ENCODE measurements at regions not wholly inside any gene's neighbourhood (a gene's known extent, or its start where the extent isn't known, plus 50 kb on each side); places are given as distances from the start of the nearest gene placed in this dataset.

GRCh38 chr7:113383638-113384037 is 265.3 kb upstream of the SMIM30 start:
- TF ChIP-seq, protein P1, sequence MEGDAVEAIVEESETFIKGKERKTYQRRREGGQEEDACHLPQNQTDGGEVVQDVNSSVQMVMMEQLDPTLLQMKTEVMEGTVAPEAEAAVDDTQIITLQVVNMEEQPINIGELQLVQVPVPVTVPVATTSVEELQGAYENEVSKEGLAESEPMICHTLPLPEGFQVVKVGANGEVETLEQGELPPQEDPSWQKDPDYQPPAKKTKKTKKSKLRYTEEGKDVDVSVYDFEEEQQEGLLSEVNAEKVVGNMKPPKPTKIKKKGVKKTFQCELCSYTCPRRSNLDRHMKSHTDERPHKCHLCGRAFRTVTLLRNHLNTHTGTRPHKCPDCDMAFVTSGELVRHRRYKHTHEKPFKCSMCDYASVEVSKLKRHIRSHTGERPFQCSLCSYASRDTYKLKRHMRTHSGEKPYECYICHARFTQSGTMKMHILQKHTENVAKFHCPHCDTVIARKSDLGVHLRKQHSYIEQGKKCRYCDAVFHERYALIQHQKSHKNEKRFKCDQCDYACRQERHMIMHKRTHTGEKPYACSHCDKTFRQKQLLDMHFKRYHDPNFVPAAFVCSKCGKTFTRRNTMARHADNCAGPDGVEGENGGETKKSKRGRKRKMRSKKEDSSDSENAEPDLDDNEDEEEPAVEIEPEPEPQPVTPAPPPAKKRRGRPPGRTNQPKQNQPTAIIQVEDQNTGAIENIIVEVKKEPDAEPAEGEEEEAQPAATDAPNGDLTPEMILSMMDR (IDR thresholded peaks at IDR 0.05), result no peak
- TF ChIP-seq POLR2A (IDR thresholded peaks at IDR 0.05) (no peak), EP300 (IDR thresholded peaks at IDR 0.05) (no peak)
